HG02623 (cell line): ENCODE measurements at regions not wholly inside any gene's neighbourhood (a gene's known extent, or its start where the extent isn't known, plus 50 kb on each side); places are given as distances from the start of the nearest gene placed in this dataset.
"Not testable (repeated sequence)": the region's sequence is repeated elsewhere in the genome, so short reads cannot be mapped to it uniquely, and the experiment has no call there.

Experiments
- ATAC-seq: cut with Tn5 transposase; IDR thresholded peaks from one replicate; pipeline ENCODE4 v1.9.1; 2021; ENCODE audit warnings: moderate library complexity; ENCODE audit not compliant: unreplicated experiment

DNA sequence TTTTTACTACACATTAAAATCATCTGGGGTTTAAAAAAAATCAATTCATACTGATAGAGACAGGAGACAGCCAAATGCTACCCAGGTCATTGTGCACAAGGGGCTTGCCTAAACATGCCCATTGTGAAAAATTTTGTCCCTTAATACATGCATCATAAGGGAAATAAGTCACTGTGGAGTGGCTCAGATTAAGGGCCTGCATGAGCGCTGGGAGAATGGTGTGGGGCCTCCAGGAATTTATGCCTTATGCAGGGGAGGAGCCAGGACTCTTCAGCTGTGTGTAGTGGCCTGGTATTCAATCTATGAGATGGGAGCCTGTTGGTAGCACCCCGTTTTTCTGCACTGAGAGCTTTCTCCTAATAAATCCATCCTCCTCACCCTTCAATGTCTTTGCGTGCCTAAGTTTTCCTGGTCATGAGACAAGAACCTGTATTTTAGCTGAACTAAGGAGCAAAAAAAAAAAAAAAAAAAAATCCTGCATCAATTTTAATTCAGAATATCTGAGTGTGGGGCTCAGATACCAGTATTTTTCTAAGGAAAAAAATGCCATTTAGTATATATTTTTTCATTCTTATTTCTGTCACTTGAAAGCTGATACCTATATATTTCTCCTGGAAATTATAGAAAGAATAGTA, 997.6 kb upstream of the ATXN8OS start:
- no peak for ATAC-seq

DNA sequence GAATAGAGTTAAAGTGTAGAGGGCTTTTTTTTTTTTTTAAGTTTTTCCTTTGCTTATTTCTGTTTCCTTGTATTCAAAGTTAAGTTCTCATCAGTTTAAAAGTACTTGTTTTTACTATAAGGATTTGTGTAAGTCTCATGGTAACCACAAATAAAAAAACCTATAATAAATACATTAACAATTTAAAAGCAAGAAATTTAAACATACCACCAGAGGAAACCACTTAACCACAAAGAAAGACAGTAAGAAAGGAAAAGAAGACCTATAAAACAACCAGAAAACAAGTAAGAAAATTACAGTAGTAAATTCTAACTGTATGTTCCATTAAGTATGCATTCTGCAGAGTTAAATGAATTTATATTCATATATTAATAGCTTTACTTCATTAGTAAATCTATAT, 999.1 kb upstream of the ATXN8OS start:
- ATAC-seq, result no peak

GRCh38 chr13:69107436-69107835, 1000.2 kb upstream of the ATXN8OS start:
- ATAC-seq, result no peak

- ATAC-seq, result no peak
Measured at GRCh38 chr13:69101841-69102240, 1005.8 kb upstream of the ATXN8OS start.

DNA sequence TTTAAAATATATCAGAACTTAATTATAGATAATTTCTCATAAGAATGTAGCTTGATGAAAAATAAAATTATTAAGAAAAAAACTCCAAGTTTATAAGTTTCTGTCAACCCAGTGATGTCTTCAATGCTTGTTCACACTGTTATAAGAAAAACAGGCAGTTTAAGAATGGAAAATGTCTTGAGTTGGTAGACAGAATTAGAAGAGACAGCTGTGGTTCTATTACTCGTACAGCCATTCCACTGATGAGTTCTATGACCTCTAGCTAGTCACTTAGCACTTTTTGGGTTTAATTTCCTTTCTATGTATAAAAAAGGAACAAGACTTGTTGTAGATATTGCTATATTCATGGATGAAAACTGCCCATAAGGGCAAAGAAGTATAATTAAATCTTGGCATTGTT, 1013.1 kb upstream of the ATXN8OS start:
- ATAC-seq, result no peak

DNA sequence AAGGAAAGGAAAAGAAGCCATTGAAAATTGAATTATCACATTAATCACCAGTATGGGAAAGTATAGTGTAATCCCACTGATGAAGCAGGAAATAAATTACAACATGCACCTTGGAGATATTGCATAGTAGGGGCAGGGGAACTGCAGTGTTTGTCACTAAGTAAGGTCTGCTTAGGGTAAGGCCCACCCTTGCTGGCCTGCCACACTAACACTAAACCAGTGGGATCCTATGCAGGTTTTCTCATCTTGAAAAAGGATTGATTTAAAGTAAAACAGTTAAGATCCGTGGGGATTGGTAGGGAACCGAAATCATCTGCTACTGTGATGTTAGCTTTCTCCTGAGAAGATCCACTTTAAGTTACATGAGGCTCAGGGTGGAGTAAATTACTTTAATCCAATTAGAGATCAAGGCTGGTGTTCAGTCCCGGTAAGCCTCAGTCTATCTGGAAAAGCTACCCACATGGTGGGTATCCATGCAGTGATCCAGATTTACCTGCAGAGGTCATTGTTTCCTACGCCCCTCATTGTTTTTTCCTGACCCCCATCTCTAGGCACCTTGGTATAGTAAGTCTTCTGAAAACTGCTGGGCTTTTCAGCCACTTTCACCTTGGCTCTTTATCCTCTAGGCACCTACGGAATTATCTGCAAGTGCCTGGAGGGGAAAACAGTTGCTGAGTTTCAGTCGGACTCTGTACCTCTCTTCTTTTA, 1014.9 kb upstream of the ATXN8OS start:
- no peak for ATAC-seq

GRCh38 chr13:69077267-69077666, 1030.4 kb upstream of the ATXN8OS start:
- ATAC-seq, result no peak

DNA sequence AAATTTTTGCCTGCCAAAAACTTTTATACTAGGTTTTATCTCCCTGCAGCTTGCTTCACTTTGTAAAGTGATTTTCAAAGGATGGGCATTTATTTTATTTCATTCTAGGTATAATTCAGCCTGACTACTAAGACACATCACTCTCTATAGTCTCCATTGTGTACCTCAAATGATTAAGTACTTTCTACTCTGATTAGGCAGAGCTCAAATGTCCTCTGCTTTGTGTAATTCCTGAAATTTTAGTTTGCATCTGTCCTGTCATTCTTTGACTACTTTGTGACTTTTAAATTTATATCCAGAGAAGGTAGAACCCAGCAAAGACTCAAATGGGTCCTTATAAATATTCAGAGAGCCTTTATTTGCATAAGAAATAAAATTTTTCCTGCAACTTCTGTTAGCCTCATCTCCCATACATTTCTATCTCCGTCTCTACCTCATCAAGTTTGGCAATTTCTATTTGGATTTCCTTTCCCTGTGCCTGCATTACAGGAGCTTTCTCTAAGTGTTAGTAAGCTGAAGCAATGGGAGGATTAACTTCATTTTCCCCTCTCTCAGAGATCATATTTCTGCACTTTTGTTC, 1038.0 kb upstream of the ATXN8OS start:
- no peak for ATAC-seq

GRCh38 chr13:69050696-69051095, 1056.9 kb upstream of the ATXN8OS start:
- ATAC-seq, result no peak

DNA sequence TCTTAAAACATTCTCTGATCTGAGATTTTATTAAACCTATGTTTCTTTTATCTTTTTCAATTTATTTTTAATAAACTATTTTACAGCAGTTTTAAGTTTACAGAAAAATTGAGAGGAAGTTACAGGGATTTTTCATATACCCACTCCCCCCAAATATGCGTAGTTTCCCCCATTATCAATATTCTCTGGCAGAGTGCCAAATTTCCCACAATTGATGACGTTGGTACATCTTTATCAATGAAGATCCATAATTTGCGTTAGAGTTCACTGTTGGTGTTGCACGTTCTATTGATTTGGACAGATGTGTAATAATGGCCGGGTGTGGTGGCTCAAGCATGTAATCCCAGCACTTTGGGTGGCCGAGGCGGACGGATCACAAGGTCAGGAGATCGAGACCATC, 1063.0 kb upstream of the ATXN8OS start:
- ATAC-seq, result no peak

DNA sequence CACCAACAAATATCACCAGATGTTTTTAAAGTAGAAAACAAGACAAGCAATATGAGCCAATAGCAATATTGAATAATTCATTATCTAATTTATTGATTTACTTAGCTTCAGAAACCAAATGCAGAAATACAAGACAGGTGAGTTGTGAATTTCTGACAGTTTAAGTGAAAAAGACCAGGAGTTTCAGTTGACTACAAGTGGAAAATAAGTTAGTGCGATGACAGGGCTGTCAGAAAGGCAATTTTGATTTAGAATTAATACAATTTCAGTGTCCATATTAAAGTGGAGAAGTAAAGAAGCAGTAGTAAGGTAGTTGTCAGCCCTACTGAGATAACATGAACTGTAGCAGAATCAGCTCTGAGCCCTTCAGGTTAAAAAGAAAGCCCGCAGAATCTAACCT, 1066.7 kb upstream of the ATXN8OS start:
- ATAC-seq, result no peak

GRCh38 chr13:69035771-69036170, 1071.9 kb upstream of the ATXN8OS start:
- ATAC-seq, result no peak

GRCh38 chr13:69028936-69029335, 1078.7 kb upstream of the ATXN8OS start:
- no peak for ATAC-seq

DNA sequence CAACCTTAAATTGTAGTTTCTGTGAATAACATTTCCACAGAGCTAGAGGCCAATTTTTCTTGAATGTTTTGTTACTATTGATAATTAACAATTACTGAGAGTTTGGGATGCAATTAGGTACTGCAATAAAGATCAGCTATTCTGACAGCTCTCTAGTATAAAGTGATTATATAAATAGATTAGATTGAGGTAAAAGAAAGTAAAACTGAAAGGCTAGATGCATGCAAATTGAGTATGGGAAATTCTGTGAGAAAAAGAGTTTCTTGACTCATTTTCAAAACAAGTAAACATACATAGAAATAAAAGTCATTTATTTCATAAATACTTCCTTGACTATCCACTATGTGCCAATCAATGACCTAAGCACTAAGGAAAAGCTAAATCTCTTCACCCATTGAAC, 1087.5 kb upstream of the ATXN8OS start:
- no peak for ATAC-seq

GRCh38 chr13:69018173-69018572, 1089.5 kb upstream of the ATXN8OS start:
- ATAC-seq, result not testable (repeated sequence)

DNA sequence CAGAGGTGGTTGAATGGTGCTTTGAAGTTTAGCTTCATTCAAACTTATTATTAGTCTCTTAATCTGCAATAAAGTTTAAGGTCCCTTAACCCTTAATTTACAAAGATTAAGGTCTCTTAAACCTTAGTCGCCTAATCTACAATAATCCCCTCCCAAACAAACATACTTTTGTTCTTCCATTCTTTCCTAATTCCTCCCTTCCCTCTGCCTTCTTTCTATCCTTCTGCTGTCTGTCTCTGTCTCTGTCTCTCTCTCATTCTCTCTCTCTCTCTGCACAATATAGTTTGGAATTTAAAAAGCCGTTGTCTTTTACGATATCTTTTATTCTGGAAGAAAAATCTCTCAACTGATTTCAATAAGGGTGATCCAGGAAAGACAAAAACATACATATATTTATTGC, 1096.8 kb upstream of the ATXN8OS start:
- ATAC-seq, result no peak

DNA sequence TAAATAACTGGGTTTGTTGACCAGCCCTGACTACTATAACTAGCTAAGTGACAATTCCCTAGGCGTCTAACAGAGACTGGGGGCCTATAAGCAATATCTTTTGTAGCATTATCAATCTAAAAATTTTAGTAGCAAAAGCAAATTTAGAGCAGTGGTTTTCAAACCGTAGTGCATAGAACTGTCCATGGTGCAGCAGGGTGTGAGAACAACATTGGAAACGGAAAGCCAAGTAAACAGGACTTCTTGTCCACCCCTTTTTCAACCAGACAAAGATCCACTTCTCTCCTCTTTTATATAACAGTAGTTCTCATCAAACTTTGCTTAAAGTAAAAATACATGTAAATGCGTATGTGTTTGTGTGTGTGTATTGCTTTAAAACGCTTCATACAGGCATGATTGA, 1099.1 kb upstream of the ATXN8OS start:
- no peak for ATAC-seq

DNA sequence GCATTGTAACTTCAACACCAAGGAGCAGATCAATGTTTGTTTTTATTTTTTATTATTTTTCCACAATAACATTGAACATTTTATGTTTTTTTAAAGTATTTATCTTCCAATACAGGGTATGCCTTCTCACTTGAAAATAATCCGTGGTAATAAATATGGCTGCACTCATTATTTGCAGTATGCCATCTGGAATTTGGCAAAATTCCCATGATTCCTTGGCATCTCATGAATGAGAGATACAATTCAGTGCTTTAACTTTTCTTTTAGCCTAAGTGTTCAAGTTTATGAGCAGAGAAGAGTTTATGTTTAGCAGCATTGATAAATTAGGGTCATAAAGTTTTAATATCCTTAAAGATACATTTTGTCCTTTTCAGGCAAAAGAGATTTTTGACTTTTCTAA, 1109.6 kb upstream of the ATXN8OS start:
- no peak for ATAC-seq

GRCh38 chr13:68996668-68997025, 1111.0 kb upstream of the ATXN8OS start:
- no peak for ATAC-seq

GRCh38 chr13:68995972-68996667, 1111.5 kb upstream of the ATXN8OS start:
- ATAC-seq, result no peak

DNA sequence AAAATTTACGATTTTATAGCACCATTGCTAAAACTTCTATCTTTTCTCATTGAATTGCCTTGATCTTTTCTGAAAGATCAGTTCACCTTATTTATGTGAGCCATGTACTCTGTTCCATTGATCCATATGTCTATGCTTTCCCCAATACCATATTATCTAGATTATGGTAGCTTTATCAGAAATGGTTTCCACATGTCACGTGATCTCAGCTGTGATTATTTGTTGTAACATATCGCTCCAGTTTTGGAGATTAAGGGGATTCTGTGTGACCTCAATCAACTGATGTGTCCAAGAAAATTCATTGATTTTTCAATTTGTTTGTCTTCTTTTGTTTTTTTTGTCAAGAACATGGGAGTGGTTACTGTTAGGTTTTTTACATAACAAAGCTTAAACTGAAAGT, 1114.5 kb upstream of the ATXN8OS start:
- no peak for ATAC-seq

GRCh38 chr13:68988176-68988575, 1119.5 kb upstream of the ATXN8OS start:
- no peak for ATAC-seq
